GM13977 (cell line): ENCODE measurements at regions not wholly inside any gene's neighbourhood (a gene's known extent, or its start where the extent isn't known, plus 50 kb on each side); places are given as distances from the start of the nearest gene placed in this dataset.

Source experiments
- DNase-seq: peaks from one replicate; pipeline ENCODE4 v3.0.0; 2012; ENCODE audit warnings: low spot score
- CTCF ChIP-seq: IDR thresholded peaks from 2 replicates; pipeline ENCODE4 v1.5.1; 2012; ENCODE audit warnings: mild to moderate bottlenecking, control low read depth; ENCODE audit not compliant: insufficient read depth; ENCODE audit errors: extremely low read depth, missing control alignments
- in situ Hi-C: fragments of 300-500 bp; cut with MboI; formaldehyde crosslinking; loops from one replicate; pipeline ENCODE4 v1.12.0; 2022; ENCODE audit warnings: low sequenced_read_pairs, low pct_unique_long_range_greater_than_20kb, mixed read lengths, inconsistent platforms; ENCODE audit not compliant: unreplicated experiment

- TF ChIP-seq CTCF: no peak
- no peak for DNase-seq
- in situ Hi-C loops: no loop called here
These were observed 296.4 kb upstream of the FMN2 start for GRCh38 chr1:239795304-239795703.

DNA sequence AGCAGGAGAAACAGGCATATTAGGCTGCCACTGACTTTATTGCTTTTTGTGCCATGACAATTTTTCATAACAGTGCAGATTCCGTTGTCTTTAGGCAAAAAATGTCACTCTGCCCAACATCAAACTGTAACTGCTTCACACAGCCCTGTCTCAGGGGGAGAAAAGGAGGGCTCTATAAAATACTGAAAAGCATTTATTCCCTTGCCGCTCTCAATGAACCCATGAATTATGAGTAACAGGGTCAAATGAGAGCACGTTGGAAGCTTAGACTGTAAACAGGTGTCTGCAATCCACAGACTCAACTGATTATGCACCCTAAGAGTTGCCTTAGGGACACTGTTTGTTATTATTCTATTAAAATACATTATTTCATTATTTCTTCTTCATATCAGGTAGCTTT, 292.1 kb upstream of the FMN2 start:
- in situ Hi-C loops: no loop called here
- no peak for DNase-seq
- no peak for TF ChIP-seq CTCF

- in situ Hi-C loops: no loop called here
- no peak for TF ChIP-seq CTCF
- DNase-seq: no peak
These were observed 290.8 kb upstream of the FMN2 start for GRCh38 chr1:239800861-239801260.

- in situ Hi-C loops: no loop called here
- DNase-seq: no peak
- no peak for TF ChIP-seq CTCF
These were observed 289.4 kb upstream of the FMN2 start for GRCh38 chr1:239802275-239802674.

DNA sequence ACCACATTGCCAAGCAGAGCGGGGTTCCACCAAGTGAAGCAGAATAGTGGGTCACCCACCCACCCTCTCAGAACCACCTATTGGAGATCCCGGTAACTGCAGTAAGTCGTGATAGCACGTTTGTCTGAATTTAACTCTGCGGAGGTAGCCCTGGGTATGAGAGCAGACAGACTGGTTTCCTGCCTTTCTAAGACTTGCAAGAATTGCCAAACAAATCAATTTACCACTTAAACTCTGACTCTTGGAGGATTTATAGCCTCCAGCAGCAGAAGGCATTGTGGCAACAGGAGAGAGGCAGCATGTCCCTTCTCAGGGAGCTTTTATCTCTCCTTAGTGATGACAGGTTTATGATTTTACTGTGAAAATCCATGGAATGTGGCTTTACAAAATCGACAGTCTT, 287.9 kb upstream of the FMN2 start:
- in situ Hi-C loops: no loop called here
- TF ChIP-seq CTCF: no peak
- no peak for DNase-seq

DNA sequence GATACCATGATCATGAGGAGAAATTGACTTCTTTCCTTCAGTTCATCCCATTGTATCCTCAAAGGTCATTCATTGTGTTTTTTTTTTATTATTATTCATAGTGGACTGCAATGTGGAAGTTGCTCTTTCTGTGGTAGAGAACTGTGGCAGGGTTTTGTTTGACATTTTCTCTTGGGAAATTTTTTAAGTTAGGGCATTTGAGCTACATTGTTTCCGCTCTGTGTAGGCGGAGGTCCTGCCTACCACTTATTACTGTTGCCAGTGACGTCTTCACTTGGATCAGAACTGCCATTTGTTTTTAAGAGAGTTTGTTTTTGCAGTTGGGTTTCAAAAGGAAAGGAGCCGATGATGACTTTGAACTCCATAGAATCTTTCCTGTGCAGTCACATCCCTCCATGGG, 287.4 kb upstream of the FMN2 start:
- no peak for TF ChIP-seq CTCF
- no peak for DNase-seq
- in situ Hi-C loops: no loop called here

GRCh38 chr1:239805042-239805441, 286.6 kb upstream of the FMN2 start:
- no peak for DNase-seq
- in situ Hi-C loops: no loop called here
- TF ChIP-seq CTCF: no peak
